ENCODE measurements at regions not wholly inside any gene's neighbourhood (a gene's known extent, or its start where the extent isn't known, plus 50 kb on each side); places are given as distances from the start of the nearest gene placed in this dataset.
"Not testable (repeated sequence)": the region's sequence is repeated elsewhere in the genome, so short reads cannot be mapped to it uniquely, and the experiment has no call there.

GRCh38 chr13:55178582-55178981 lies 1962.1 kb upstream of the PRR20A start:
- TF ChIP-seq POLR2A, CTCF (IDR thresholded peaks at IDR 0.05): not testable (repeated sequence)

Measured in Peyer's patch (tissue), 4 donors.